Medulla oblongata (tissue), 1 donor: ENCODE measurements at regions not wholly inside any gene's neighbourhood (a gene's known extent, or its start where the extent isn't known, plus 50 kb on each side); places are given as distances from the start of the nearest gene placed in this dataset.
"Not testable (repeated sequence)": the region's sequence is repeated elsewhere in the genome, so short reads cannot be mapped to it uniquely, and the experiment has no call there.

ENCODE experiments used
- DNase-seq: peaks from one replicate; pipeline ENCODE4 v3.0.0-alpha.2; 2015; ENCODE audit errors: extremely low spot score

DNA sequence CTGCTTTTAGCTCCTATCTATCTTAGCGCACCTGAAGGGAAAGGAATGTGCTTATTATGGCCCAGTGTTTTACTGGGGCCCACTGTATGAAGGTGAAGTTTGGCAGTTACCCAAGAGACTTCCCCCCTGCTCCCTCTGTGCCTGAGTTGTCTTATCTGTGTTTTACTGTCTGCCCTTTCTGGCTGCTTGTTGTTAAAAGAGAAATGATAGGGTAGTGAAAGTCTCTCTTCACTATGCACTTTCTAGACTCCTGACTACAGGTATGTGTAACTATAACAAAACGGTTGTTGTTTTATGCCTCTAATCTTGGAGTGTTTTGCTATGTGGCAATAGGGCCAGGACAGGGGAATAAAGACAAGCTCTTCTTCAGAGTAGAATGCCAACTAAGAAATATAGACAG is 326.9 kb downstream of the KIF20B start:
- no peak for DNase-seq

DNA sequence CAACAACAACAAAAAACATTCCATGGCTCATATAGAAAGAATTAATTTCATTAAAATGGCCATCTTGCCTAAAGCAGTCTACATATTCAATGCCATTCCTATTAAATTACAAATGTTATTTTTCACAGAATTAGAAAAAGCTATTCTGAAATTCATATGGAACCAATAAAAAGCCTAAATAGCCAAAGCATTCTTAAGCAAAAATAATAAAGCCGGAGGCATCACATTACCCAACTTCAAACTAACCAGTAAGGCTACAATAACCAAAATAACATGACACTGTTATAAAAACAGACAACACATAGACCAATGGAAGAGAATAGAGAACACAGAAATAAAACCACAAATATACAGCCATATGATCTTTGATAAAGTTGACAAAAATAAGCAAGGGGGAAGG is 330.4 kb downstream of the KIF20B start:
- no peak for DNase-seq

DNA sequence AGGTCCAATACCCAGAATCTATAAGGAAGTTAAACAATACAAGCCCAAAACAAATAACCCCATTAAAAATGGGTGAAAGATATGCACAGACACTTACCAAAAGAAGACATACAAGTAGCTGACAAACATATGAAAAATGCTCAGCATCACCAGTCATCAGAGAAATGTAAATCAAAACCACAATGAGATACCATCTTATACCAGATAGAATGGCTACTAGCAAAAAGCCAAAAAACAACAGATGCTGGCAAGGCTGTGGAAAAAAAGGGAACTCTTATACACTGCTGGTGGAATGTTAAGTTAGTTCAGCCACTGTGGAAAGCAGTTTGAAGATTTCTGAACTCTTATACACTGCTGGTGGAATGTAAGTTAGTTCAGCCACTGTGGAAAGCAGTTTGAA is 331.1 kb downstream of the KIF20B start:
- no peak for DNase-seq

DNA sequence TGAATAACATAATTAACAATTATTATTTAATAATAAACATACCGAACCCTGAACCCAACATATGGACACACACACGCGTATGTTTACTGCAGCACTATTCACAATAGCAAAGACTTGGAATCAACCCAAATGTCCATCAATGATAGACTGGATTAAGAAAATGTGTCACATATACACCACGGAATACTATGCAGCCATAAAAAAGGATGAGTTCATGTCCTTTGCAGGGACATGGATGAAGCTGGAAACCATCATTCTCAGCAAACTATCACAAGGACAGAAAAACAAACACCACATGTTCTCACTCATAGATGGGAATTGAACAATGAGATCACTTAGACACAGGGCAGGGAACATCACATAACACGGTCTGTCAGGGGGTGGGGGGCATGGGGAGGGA is 333.5 kb downstream of the KIF20B start:
- DNase-seq: not testable (repeated sequence)

DNA sequence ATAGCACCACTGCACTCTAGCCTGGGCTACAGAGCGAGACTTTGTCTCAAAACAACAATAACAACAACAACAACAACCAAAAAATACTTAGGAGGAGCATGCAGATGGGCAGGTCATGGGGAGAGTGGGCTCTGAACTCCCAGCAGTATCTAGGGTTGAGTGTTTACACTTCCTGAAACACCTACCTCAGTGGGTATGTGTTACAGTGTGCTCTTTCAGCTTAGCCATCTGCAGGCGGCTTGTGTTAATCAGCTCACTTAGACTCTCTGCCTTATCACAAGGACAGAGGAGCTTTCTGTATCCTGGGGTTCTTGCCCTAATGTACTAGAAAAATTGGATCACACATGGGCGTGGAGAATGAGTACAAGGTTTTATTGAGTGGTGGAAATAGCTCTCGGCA is 340.2 kb downstream of the KIF20B start:
- no peak for DNase-seq

DNA sequence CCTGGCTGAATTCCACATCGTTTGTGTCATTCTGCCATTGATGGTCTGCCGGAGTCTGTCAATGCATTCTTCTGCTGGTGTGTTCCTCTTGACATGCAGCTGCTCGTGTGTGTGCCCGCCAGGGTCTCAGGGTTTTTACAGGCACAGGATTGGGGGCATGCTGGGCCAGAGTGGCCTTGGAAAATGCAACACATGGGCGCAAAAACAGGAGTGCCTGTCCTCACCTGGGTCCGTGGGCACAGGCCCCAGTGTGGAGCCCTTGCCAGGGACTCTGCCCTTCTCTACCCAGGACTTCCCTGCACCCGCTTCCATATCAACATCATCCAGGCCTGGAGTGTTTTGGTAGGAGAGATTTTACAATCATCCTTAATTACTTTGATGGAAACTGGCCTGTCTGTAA is 340.7 kb downstream of the KIF20B start:
- no peak for DNase-seq

DNA sequence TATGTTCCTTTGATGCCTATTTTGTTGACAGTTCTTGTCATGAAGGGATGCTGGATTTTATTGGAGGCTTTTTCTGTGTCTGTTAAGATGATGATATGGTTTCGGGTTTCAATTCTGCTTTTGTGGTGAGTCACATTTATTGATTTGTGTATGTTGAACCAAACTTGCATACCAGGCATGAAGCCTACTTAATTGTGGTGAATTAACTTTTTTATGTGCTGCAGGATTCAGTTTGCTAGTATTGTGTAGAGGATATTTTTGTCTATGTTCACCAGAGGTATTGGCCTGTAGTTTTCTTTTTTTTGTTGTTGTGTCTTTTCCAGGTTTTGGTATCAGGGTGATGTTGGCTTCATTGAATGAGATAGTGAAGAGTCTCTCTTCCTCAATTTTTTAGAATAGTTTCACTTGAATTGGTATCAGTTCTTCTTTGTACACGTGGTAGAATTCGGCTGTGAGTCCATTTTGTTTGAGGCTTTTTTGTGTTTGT is 345.9 kb downstream of the KIF20B start:
- no peak for DNase-seq

DNA sequence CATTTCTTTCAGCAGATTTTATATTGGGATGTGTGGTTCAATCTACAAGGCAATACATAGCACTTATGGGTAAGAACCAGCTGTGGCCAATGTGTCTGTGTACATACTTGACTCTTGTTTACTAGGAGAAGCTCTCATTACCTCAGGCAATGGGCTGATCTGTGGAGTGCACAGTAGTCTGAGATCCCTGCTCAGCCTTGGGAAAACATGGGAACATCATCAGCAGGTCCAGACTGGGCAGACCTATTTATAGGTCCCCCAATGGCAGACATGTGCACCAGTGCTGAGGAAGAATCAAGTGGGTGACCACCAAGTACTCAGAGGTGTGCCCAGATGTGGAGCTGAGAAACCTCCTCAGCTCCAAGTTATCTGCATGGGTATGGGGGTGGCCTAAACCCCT is 349.7 kb downstream of the KIF20B start:
- no peak for DNase-seq

DNA sequence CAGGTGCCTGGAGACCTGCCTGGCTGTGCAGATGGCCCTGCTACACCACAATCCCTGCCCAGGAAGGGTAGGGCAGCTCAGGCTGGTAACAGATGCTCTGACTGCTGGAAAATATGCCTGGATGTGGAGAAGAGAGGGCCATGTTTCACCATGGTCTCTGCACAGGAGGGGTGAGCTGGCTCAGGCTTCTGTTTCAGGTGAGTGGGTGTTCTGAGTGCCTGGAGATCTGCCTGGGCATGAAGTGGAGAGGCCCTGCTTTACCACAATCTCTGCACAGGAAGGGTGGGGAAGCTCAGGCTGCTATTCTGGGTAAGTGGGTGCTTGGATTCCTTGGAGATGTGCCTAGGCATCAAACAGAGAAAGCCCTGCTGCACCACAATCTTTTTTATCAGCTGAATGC is 350.1 kb downstream of the KIF20B start:
- no peak for DNase-seq

DNA sequence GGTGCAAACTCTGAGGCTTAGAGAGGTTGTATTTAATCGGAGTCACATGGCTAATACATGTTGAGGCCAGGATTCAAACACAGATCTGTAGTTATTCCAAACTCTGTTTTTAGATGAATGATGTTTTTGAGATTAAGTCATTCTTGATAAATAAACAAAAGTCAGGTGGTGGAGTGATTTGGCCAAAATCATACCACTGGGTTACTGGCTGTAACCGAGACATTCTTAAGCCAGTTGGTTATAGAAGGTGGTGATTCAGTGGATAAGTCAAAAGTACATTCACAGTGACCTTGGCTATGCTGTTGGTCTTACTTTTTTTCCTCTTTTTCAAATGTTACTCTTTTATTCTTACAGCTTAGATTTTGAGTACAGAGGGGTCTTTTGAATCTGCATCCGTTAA is 361.4 kb downstream of the KIF20B start:
- DNase-seq: no peak

DNA sequence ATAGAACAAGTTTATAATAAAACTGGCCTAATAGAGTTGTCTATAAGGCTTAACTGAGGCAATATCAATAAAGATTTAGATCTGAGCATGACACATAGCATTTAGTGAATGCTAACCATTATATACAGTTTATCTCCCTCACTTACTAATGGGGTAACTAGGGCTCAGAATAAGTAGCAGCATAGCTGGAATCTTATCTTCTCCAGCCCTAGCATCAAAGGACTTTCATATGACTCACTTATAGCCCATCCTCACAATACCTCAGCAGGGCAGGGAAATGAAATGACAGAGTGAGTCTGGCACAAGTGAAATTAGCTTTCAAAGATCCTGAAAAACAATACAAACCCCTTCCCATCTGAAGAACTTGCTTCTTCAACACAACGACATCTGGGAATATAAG is 362.9 kb downstream of the KIF20B start:
- no peak for DNase-seq

DNA sequence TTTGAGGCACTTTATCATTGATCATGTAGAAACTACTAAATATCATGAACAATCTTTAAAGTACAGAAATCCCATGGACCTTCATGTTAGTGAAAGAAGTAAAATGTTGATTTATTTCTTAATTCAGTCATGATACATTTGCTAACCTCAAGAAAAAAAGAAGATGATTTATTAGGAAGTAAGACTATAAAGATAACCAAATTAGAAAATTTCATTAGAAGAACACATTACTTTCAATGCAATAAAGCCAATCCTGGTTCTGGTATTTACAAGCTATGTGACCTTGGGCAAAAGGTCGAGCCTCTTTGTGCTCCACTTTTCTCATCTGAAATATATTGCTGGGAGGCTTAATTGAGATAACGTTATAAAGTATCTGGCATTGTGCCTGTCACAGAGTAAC is 365.0 kb downstream of the KIF20B start:
- no peak for DNase-seq

DNA sequence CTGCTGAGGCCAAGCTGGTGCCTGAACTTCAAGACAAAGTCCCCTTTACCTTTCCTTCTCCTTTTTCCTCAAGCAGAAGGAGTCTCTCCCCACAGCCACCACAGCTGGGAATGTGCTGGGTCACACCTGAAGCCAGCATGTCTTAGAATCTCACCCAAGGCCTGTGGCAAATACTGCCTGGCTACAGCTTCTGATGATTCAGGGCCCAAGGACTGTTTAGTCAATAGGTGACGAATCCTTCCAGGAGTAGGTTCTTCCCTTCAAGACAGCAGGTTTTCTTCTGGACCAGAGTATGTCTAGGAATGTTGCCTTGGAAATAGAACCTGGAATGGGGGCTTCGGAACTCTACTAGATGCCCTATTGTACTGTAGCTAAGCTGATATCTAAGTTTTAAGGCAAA is 374.6 kb downstream of the KIF20B start:
- DNase-seq: no peak

DNA sequence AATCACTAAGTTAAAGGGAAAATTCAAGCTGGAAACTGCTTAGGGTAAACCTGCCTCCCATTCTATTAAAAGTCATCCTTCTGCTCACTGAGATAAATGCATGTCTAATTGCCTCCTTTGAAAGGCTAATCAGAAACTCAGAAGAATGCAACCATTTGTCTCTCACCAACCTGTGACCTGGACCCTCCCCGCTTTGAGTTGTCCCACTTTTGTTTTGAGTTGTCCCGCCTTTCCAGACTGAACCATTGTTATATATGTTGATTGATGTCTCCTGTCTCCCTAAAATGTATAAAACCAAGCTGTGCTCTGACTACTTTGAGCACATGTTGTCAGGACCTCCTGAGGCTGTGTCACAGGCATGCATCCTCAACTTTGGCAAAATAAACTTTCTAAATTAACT is 378.4 kb downstream of the KIF20B start:
- DNase-seq: no peak

DNA sequence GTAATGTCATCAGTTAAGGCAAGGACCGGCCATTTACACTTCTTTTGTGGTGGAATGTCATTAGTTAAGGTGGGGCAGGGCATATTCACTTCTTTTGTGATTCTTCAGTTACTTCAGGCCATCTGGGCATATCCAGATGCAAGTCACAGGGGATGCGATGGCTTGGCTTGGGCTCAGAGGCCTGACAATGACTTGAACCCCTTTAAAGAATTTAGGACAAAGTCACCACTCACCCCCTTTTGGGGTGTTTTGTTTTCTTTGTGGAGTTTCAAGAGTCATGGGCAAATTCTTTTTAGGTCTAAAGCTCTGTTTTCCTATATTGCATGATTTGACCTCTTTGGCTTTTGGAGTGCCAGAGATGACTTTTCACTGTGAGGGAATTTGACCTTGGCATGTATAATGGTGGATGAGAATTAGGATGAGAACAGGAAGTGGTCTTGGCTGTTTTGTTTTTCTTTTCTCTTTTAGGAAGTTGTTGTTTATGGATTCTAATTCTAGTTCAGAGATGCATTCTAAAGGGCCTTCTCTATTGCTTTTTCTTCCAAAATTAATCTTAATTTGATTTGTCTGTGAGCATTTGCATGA is 385.3 kb downstream of the KIF20B start:
- not testable (repeated sequence) for DNase-seq

DNA sequence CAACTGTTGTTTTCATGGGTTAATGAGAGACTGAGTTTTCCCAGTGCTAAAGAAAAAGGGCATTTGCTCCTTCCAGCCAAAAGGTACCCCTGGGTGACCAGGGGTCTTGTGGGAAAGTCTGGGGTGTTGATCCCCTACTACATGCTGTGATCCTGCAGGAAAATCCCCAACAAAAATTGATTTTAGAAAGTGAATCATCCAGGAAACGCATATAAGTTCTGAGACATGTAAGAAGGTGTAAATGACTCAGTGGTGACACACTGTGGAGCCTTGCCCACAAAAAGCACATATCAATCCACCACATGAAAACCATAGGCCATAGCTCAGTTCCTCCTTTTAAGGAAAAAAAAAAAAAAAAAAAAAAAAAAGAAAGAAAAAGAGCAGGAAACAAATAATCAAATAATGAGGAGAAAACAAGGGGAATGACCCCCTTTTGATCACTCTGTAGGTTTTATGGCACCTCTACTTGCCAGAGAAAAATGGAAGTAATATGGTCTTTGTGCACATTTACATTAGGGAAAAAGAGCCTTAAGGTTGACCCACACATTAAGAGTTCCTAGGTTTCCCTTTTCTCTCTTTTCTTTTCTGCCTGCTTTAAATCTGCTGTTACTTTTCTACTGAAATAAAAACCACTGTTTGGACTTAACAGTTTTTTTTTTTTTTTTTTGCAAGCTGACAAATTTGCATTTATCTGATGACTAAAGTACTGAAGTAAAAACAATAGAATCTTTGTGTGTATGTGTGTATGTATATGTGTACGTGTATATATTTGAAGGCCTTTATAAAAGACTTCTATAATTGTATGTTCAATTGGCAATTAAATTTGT is 386.0 kb downstream of the KIF20B start:
- no peak for DNase-seq

DNA sequence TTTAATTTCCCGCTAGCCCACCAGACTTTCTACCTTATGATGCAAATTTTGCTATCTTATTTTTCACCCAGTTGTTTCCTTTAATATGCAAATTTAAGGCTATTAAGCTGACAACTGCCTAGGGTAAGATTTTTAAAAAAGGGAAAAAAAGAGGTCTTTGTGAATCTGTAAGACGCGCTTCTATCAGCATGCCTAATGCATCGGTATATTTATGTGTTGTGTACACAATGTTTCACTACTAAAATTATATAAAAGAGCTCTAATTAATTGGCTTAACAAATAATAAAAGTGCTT is 386.6 kb downstream of the KIF20B start:
- DNase-seq: no peak

DNA sequence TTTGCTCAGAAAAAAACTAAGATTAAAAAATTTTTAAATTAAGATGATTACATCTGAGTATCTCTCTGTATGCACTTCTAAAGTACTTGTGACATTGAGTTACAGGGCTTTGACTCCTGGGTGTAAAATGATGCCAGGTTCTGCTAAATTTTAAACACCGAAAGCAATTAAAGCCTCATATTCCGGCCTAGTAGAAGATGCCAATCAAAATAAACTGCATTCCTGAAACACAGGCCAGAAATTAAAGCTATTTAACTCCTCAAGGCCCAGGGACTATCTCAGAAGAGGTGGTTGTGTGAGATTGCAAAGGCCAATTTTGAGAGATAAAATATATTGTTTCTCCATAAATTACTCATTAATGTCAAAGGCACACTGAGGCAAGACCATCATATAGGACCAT is 388.3 kb downstream of the KIF20B start:
- no peak for DNase-seq

DNA sequence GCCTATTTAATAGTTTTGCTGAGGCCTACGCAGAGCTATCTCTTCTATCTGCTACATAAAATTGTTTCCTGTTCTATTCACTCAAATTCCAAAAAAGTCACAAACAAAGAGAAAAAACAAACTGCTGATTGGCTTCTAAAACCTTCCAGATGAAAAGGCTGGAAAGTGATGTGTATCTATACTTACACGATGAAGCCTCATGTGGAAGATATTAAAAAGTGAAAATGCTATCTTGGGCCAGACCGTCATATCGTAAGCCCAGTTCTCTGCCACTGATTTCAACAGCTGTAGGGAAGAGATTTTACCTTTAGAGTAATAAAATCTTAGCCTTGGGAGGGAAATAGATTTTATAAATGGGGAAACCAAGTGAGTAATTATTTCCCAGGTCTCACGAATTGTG is 394.8 kb downstream of the KIF20B start:
- no peak for DNase-seq

DNA sequence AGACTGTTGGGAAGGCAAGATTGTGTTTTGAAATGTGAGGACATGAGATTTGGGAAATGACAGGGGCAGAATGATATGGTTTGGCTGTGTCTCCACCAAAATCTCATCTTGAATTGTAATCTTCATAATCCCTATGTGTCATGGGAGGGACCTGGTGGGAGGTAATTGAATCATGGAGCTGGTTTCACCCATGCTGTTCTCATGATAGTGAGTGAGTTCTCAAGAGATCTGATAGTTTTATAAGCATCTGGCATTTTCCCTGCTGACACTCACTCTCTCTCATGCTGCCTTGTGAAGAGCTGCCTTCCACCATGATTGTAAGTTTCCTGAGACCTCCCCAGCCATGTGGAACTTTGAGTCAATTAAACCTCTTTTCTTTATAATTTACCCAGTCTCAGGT is 406.2 kb downstream of the KIF20B start:
- not testable (repeated sequence) for DNase-seq

DNA sequence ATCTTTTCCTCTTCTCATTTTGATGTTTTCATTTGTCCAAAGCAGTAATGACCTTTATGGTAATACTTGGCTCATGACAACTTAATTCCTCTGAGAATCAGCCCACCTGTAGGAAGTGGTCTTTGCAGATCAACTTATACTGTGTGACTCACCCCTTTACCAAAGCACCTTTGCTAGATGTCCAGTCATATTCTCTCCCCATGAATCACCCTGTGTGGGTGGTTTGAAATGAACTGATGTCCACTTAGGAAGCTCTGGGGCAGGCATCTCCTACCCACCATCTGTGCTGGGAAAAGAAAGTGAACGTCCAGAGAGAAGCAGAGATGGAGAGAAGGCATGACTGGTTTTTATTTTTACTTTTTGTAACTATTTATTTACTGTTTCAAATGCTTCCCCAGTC is 410.3 kb downstream of the KIF20B start:
- DNase-seq: no peak

DNA sequence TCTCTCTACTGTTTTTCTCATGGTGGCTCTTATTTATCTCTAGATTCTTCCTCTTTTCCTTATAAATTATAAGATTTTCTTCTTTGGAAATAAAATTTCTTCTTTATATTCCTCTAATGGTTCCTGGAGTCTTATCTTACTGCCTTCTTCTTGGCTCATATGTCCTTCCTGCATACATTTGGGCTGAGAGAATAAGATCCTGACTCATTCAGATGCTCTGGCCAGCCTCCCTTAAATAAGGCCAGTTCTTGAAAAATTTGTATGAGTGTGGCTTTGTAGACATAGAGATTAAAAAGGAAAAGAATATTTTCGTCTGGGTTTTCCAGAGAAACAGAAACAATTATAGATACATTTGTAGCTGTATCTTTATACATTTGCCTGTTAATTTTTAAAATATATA is 411.3 kb downstream of the KIF20B start:
- DNase-seq: no peak

DNA sequence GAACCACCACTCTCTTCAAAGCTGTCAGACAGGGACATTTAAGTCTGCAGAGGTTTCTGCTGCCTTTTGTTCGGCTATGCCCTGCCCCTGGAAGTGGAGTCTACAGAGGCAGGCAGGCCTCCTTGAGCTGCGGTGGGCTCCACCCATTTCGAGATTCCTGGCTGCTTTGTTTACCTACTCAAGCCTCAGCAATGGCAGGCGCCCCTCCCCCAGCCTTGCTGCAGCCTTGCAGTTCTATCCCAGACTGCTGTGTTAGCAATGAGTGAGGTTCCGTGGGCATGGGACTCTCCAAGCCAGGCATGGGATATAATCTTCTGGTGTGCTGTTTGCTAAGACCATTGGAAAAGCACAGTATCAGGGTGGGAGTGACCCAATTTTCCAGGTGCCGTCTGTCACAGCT is 417.2 kb downstream of the KIF20B start:
- DNase-seq: not testable (repeated sequence)
